Left renal pelvis (tissue), 4 donors: ENCODE measurements at regions not wholly inside any gene's neighbourhood (a gene's known extent, or its start where the extent isn't known, plus 50 kb on each side); places are given as distances from the start of the nearest gene placed in this dataset.

Source experiments
- DNase-seq, 4 donors: peaks; one replicate each; pipeline ENCODE4 v3.0.0-alpha.2; 2013; ENCODE audit warnings: low read depth in 4 of 4, low spot score in 3 of 4

DNA sequence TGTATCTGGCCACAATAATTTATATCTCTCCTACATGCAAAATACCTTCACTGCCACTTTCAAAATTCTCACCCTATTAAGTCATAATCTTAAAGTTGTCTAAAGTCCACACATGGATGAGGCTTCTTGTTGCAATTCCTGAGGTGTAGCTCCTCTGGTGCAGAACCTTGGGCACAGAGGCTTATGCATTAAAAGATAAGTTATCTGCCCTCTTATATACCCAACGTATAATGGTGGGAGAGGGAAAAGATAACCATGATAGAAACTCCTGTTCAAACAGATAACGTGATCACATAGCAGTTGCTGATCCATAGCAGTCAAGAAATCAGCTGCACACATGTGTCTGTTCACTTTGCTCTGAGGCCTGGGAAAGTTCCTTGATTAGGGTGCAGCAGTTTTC, 1767.0 kb downstream of the MAT2B start:
- DNase-seq, result no peak

DNA sequence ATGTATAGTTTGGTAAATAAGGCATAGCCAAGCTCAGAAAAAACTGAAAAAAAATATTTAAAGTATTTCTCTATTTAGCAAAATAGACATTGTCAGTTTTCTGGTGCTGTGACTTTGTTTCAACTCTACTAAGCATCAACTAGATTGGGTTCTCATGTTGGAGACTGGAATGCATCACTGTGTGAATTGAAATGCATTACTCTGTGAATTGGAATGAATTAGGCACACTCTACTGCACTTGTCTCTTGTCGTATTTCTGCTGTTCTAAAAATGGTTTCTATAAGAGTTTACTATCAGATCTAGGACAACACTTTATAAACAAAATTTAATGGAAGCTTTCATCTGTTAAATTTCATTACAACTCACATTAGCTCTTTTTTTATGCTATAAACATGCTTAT, 1772.2 kb downstream of the MAT2B start:
- DNase-seq, result no peak

DNA sequence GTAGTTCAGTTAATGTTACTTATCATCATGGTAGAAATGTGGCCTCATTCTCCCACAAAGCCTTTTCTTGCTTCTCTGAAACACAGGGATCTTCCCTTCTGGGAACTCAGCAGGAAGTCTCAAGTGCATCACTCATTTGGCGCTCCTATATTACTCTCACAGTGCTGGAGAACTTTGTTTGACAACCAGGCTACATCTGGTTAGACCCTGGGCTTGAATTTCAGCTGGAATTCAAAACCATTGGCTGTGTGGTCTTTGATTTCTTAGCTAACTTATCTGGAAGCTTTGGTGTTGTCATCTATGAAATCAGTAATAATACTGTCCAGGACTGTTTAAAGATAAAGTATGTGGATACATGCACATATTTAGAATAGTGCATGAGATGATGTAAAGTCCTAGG, 1777.1 kb downstream of the MAT2B start:
- no peak for DNase-seq

DNA sequence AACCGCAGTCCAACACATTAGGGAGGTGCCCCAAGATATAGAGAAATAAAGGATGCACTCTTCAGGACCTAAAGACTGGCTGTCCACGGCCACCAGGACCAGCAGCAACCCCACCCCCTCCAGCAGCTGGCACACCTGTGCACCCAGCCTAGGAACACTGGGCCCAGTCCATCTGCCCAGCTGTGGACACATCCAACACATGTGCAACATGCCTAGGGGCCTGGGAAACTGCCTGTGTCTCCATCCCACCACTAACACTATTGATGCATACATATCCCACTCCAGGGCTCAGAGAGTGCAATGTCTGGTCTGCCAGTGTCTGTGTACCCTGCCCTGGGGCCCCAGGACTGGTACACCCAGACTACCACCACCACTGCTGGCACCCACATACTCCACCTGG, 1781.3 kb downstream of the MAT2B start:
- DNase-seq, result no peak

DNA sequence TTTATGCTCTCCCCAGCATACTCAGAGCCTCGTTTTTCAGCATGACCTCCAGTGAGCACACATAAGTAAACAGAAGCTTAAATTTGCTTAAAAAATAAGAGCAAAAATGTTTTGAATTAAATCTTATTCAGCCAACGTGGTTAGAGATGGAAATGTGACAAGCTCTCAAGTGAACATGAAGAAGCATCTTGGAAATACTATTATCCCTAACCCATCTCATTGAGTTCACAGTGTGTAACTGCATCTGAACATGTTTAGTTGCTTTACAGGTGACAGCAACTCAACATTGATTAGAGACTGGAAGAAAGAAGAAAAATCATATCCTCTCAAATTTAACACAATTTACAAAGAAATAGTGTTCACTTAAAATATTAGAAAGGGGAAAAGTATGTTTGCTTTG, 1785.1 kb downstream of the MAT2B start:
- DNase-seq, result no peak

DNA sequence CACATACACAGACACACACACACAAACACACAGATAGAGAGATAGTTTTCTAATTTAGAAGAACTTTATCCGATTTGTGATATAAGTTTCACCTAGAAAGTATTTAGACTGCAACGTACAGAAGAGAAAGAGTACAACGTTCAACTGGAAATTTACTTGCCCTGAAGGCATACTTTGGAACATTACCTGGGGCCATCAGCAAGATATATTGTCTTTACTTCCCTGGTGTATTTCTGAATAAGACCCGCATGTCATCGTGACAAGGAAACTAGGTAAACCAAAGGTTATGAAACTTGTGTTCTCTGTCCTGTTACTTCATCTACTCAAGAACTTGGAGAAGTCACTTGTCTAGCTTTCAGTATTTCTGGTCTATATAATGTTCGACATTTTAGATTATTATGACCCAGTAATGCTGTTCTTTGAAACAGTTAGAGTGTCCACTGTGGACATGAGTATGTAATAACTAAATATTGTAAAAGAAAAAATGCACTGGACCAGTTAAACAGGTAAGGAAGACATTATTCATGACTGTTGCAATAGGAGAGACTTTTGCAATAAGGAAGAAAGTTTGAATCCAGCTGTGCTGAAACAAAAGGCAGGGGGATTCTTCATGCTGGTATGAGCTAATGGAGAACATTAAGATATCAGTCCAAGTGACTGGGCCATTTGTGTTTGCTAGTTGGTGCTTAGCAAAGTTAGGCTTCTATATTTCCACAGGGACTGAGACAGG, 1791.1 kb downstream of the MAT2B start:
- DNase-seq, result no peak

DNA sequence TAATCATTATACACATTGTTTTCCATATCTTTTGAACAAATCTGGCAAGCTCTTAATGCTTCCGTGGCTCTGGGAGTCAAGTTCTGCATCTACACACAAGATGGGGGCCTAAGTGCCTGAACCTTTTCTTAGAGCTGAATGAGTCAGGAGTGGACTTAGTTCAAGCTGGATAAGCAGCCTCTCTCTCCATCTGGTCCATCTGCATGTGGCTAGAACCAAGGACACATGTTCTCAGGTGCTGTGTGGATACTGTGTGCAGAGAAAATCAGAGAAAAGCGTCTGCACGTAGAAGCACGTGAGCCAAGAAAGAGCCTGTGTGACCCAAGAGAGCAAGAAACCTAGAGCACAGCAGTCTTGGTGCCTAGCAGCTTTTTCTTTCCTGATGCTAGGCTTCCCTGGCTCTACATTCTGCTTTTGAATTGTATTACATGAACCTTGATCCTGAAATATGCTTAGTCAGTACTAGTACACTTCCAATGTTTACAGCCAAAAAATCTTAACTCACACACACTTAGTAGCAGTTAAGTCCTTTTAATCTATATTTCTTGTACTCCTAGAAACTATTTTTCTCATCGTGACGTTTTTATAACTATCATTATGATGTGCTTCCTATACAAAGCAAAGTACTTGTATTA, 1798.9 kb downstream of the MAT2B start:
- DNase-seq, result no peak

DNA sequence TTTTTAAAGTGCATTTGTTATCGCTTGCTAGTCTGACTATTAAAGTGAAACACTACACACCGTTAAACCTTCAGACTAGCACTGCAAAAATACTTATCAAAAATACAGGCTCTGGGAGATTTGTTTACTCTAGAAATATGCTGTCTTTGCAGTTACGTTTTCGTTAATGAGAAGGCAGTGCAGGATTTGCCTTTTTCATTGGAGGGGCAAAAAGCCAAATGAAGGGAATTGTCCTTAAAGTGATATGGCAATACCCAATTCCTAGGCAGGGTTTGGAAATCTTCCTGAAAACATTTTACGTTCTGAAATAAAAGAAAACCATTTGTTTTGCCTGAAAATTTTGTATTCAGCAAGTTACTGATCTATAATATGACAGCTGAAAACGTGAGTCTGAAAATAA, 1800.2 kb downstream of the MAT2B start:
- DNase-seq, result no peak

DNA sequence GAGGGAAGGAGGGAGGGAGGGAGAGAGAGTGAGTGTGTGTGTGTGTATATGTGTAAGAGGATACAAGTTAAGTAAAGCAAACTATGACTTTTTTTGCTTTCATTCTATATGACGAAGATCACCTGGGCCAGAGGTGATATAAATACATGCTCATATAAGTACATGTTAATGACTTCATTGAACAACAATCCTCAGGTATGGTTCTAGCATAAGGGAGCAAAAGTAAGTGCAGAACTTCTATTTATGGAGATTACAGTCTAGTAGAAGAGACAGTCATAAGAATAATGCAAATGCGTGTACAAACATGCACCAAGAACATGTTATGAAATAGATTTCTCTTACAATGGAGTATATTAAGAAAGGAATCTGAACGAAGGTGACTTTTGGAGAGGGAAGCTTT, 1804.0 kb downstream of the MAT2B start:
- no peak for DNase-seq

DNA sequence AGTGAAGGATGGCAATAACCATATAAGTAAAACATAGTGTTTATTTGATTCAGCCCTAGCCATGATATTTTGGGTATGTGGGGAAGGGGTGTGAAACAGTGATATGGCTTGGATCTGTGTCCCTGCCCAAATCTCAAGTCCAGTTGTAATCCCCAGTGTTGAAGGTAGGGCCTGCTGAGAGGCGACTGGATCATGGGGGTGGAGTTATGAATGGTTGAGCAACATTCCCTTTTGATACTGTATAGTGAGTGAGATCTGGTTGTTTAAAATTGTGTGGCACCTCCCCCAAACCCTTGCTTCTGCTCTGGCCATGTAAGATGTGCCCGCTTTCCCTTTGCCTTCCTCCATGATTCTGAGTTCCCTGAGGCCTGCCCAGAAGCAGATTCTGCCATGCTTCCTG, 1804.6 kb downstream of the MAT2B start:
- no peak for DNase-seq

DNA sequence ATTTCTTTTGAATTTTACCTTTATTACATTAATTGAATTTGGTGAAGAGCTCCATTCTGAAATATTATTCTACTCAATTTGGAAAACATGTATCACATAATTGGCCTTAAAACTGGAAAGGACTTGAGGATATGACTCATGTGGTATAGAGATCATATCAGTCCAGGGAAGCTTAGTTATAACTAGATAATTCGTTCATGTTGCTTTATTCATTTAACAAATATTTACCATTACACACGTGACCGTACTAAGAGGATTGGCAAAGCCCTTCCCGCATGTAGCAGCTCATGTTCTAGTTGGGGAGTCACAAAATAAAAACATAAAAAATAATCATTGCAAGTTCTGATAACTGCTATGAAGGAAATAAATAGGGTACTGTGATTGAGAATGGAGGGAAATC, 1816.5 kb downstream of the MAT2B start:
- DNase-seq, result no peak

DNA sequence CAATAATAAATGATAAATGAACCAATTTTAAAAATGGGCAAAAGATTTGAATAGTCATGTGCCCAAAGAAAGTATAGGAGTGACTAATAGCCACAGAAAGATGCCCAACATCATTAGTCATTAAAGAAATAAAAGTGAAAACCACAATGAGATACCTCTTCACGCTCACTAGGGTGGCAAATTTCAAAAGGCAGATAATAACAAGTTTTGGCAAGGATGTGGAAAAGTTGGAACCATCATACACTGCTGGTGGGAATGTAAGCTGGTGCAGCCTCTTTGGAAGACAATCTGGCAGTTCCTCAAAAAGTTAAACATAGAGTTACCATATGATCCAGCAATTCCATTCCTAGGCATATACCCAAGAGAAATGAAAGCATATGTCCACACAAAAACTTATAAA, 1819.8 kb downstream of the MAT2B start:
- no peak for DNase-seq

DNA sequence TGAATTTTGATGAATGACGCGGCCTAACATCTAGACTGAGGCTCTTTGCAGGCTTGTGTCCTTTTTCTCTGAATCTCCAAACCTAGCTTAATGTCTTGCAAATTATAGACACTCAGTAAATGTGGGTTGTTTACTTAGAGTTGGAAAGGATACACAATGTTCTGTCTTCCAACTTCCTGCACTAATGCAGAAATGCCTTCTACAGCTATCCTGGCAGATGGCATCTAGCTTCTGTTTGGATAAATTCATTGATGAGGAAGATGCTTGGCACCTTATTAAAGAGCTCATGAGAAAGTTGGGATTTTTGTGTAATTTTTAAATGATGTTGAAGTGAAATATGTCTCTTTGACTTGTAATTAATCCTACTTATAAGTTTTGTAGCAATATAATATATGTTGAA, 1822.2 kb downstream of the MAT2B start:
- no peak for DNase-seq

DNA sequence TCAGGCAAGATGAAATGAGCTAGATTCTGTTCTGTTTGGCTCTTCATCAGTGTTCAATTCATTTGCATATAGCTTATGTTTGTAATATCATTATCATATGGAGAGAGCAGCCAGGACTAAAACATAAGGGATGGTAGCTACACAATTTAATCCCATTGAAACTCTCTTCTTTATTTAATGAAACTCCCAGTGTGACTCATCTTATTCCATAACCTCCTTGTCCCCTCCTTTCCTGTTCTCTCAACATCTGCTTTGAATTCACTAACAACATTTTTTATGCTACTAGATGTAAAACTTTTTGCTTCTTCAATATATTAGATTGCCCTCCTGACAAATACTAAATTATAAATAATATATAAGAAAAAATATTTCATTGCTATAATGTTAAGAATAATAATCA, 1823.4 kb downstream of the MAT2B start:
- no peak for DNase-seq

DNA sequence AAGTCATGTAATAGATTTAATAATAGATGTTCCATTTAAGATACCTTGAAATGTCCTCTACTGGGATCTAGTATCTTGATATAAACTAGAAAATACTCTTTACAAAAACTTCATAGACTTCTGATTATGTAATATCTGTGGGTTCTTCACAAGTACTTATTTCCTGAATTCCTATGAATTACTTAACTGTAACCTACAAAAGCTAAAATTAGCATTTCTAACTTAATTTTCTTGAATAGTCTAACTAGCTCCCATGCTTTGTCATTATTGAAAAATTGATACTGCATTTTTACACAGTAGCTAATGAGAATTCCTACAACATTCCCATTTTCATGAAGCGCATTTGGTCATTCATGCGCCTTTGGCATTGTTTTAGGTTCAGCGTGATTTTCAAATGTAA, 1828.2 kb downstream of the MAT2B start:
- no peak for DNase-seq

DNA sequence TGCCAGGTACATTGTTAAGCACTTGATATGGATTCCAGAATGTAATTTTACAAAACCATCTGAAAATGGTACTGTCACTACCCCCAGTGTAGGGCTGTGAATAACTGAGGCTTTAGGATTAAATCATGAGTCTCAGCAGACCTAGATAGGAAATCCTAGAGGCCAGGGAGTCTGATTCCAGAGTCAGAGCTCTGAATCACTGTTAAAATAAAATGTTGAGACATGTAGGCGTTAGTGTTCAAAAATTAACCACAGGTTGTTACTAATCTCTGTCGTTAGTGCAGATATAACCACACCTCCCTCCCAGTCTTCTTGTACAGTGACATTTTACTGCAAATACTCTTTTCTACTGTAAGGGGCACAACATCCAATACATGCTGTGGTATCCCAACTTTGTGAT, 1828.8 kb downstream of the MAT2B start:
- DNase-seq, result no peak

DNA sequence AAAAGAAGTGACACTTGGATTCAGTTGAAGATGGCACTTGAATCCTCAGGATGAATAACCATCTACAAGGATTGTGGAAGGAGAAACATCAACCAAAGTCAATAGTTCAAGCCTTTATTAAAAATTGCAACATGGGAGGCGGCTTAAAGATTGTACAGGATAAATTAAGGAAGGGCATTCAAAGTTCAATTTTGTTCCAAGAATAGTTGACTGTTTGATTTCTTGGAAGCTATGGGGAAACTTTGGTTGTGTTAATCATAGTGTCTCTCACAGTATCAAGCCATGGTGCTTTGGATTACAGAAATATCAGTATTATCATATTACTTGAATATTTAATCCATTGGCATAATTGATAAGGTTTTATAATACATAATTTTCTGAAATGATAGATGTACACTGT, 1844.3 kb downstream of the MAT2B start:
- DNase-seq, result no peak

DNA sequence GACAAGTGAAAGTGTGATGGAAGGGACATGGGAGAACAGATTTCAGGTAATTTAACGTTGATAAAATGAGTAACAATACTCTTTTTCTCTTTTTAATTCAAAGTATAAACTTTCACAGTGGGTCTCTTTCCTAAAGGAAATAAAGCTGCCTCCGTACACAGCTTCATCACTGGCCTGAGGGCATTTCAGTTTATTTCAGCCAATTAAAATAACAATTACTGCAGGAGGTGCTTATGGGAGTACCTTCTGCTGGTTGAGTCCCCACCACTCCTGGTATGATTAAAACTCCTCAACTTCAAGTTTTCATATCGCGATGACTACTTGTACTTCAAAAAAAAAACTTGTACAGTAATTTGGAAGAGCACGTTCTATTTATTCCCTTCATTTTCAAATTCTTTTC, 1845.9 kb downstream of the MAT2B start:
- no peak for DNase-seq

DNA sequence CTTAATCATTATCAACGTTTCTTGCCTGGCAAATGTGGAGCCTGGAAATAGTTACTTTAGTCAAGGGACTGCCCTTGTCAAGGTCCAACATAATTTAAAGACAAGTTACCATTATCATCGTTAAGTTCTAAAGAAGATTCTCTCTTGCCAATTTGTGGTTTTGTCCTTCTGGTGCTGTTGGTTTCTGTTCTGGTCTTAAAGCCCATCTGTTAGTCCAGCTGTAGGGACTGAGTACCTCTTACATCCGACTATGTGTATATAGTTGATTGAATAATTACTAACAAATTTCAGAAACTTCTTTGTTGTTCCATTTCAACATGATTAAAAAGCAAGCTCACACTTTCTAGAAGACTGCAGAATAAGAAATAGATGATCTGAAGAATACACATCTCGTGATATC, 1854.9 kb downstream of the MAT2B start:
- DNase-seq, result no peak

DNA sequence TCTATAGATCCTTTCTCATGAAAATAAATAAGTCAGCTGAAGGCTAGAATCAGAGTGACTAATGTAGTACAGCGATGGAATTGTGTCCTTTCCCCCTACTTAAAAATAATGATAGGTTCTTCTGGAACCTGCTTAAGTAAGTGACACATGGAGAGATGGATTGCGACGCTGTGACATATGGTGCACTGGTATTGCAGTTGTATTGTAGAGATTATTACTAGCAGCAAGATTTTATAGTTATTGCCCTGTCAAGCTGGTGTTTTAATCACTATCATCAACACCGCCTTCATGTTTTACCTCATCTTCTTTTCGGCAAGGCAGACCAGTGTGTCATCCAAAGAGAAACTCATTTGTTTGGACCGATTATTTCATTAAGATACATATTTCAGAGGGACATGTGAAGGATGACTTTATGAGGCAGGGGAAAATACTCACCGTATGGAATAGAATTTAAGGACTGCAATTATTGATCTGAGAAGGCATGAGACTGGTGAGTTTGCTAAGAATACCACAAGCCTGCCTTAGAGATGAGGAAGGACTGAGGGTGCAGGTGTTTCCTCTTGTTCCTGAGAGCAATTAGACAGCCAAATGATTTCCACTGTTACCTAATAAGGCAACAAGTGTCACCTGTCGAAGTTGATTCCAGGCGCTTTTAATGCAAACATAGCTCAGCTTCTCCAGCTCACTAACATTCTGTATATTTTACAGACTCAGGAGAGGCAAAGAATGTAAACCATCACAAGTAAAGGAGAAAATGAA, 1855.5 kb downstream of the MAT2B start:
- no peak for DNase-seq

DNA sequence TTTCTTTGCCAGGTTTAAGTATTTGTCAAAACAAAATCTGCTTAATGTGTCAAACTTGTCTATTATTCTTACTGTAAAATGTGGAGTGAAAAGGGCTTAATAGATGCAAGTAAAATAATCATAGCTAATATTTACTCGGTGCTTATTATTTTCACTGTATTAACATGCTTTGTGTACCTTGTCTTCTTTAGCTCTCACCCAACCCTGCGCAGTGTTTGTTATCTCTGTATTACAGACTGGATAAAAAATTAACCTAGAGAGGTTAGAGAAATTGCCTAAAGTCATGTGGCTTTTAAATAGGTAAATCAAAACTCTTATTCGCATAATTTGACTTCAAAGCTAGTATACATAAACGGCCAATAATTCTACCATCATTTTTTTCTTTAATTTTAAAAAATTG, 1864.8 kb downstream of the MAT2B start:
- no peak for DNase-seq

DNA sequence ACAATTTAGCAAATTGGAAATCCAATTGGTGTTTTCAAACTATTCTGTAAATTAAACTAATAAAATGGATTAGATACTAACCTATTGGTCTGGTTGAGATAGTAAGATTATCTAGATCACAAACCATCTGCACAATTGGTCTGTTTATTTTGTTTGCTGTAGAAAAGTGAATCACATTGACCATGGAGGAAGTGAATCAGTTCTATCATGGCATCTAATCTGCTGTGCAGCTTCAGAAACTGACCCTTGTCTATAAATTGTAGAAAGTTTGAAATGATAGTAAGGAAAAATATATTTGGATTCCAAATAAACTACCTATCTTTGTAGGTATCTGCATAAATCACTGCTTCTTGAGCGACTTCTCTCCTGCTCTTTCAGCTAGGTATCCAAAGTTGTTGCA, 1865.4 kb downstream of the MAT2B start:
- DNase-seq, result no peak
